Naive thymus-derived CD8-positive, alpha-beta T cell (primary cell): ENCODE measurements at regions not wholly inside any gene's neighbourhood (a gene's known extent, or its start where the extent isn't known, plus 50 kb on each side); places are given as distances from the start of the nearest gene placed in this dataset.

Experiments
- ATAC-seq, 2 donors: fragments of 150-1000 bp; cut with Tn5 transposase in 1 of 2; sonication (Bioruptor Pico), chemical (Tn5 transposase) in 1 of 2; 1 replicate in 1 of 2; 2 replicates in 1 of 2; pipeline ENCODE4 v1.10.0; 2021; ENCODE audit warnings: mild to moderate bottlenecking in 2 of 2, moderate library complexity in 2 of 2
- POLR2A ChIA-PET: fragments of 350-600 bp; sonication (Branson Sonifier 250); formaldehyde crosslinking; loops from one replicate; lab custom pipeline; 2021; ENCODE audit warnings: antibody characterized with exemption; lab: Charles Lee
- DNase-seq, 10 donors: peaks; one replicate each; pipeline versions ENCODE4 v3.0.0 to v3.0.0-alpha.2; 2020 to 2022
- H3K27ac Mint-ChIP-seq, 10 donors: one replicate each; pipeline ENCODE4 v1.8.0; 2020 to 2022; ENCODE audit warnings: mild to moderate bottlenecking in 10 of 10, mixed read lengths in 10 of 10, moderate library complexity in 4 of 10, inconsistent platforms in 1 of 10
- H3K27me3 Mint-ChIP-seq, 5 donors: one replicate each; pipeline ENCODE4 v1.8.0; 2021 to 2022; ENCODE audit warnings: mixed read lengths in 5 of 5
- H3K36me3 Mint-ChIP-seq, 3 donors: one replicate each; pipeline ENCODE4 v1.8.0; 2020 to 2022; ENCODE audit warnings: mixed read lengths in 3 of 3, mild to moderate bottlenecking in 2 of 3, inconsistent platforms in 1 of 3
- H3K4me1 Mint-ChIP-seq, 4 donors: one replicate each; pipeline ENCODE4 v1.8.0; 2021 to 2022; ENCODE audit warnings: mixed read lengths in 4 of 4
- H3K4me3 Mint-ChIP-seq, 10 donors: one replicate each; pipeline ENCODE4 v1.8.0; 2020 to 2022; ENCODE audit warnings: mild to moderate bottlenecking in 10 of 10, mixed read lengths in 10 of 10, moderate library complexity in 6 of 10, inconsistent platforms in 1 of 10
- H3K9me3 Mint-ChIP-seq, 9 donors: one replicate each; pipeline ENCODE4 v1.8.0; 2020 to 2022; ENCODE audit warnings: mixed read lengths in 9 of 9, mild to moderate bottlenecking in 3 of 9, inconsistent platforms in 1 of 9, moderate library complexity in 1 of 9

- POLR2A ChIA-PET = no interaction called here
- Mint-ChIP-seq H3K27me3 (no peaks in the 10 kb centered on the region), H3K4me1 (no peaks in the 10 kb centered on the region), H3K9me3 (peaks cover 0 to 5% (median 0%) of the 10 kb centered on the region in 9 donors), H3K4me3 (no peak overlapping the region), H3K36me3 (no peaks in the 10 kb centered on the region), H3K27ac (no peak overlapping the region)
- ATAC-seq (no peak), DNase-seq (no peak)
These were observed 517.0 kb downstream of the TENT5A start for GRCh38 chr6:81235512-81235911.

DNA sequence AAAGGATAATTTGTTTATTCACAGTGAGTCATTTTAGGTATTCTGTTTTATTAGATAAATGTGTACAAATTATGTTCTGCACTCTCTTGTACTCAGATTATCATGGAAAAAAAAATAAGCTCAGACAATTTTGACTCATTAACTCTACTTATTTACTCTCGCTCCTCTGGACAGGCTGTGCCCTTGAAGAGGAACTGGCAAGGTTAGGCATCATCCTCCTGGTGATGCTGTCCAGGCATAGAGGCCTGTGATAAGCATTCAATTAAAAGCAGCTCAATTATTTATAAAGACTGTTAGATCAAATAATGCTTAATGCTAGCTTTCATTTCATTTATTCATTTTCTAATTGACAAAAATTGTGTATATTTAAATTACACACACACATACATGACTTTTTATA is 518.5 kb downstream of the TENT5A start:
- peaks cover 0 to 7% (median 0%) of the 10 kb centered on the region in 9 donors for H3K9me3 Mint-ChIP-seq
- no peak overlapping the region for H3K27ac Mint-ChIP-seq
- H3K4me1 Mint-ChIP-seq = no peaks in the 10 kb centered on the region
- H3K36me3 Mint-ChIP-seq = no peaks in the 10 kb centered on the region
- DNase-seq (no peak), ATAC-seq (no peak)
- POLR2A ChIA-PET = no interaction called here
- no peak overlapping the region for H3K4me3 Mint-ChIP-seq
- no peaks in the 10 kb centered on the region for H3K27me3 Mint-ChIP-seq

GRCh38 chr6:81228912-81229555 is 523.4 kb downstream of the TENT5A start:
- ATAC-seq (no peak), DNase-seq (no peak)
- Mint-ChIP-seq H3K9me3 (peaks cover 0 to 8% (median 0%) of the 10 kb centered on the region in 9 donors), H3K27me3 (no peaks in the 10 kb centered on the region), H3K4me1 (no peaks in the 10 kb centered on the region), H3K27ac (no peak overlapping the region), H3K4me3 (no peak overlapping the region), H3K36me3 (no peaks in the 10 kb centered on the region)
- POLR2A ChIA-PET = no interaction called here

DNA sequence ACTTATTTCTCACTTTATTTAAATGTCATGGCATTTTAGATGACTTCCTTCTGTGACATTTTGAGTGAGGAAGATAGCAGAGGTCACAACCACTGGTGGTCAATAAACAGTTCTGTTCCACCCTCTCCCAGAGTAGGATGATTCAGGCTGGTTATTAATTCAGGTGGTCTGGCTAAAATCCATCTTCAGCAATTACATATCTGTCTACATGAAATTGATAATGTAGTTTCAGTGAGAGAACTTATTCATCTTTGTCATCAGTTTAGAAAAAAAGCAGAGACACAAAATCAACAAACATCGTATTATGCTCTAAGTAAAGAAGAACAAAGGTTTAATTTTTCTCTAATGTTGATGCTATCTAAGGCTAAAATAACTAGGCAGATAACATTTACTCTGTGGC is 525.5 kb downstream of the TENT5A start:
- ATAC-seq (no peak), DNase-seq (no peak)
- no peak overlapping the region for H3K4me3 Mint-ChIP-seq
- no peak overlapping the region for H3K27ac Mint-ChIP-seq
- no peaks in the 10 kb centered on the region for H3K36me3 Mint-ChIP-seq
- H3K27me3 Mint-ChIP-seq = no peaks in the 10 kb centered on the region
- H3K9me3 Mint-ChIP-seq = peaks cover 0 to 14% (median 0%) of the 10 kb centered on the region in 9 donors
- H3K4me1 Mint-ChIP-seq = peaks cover 0 to 2% (median 0%) of the 10 kb centered on the region in 4 donors
- POLR2A ChIA-PET = no interaction called here

GRCh38 chr6:81216668-81217067 is 535.8 kb downstream of the TENT5A start:
- no peak for DNase-seq
- no peaks in the 10 kb centered on the region for H3K4me1 Mint-ChIP-seq
- H3K9me3 Mint-ChIP-seq = peaks cover 0 to 25% (median 13%) of the 10 kb centered on the region in 9 donors
- no peak overlapping the region for H3K27ac Mint-ChIP-seq
- no peak overlapping the region for H3K4me3 Mint-ChIP-seq
- POLR2A ChIA-PET = no interaction called here
- no peaks in the 10 kb centered on the region for H3K27me3 Mint-ChIP-seq
- H3K36me3 Mint-ChIP-seq = peaks cover 0 to 6% (median 0%) of the 10 kb centered on the region in 3 donors
- no peak for ATAC-seq

DNA sequence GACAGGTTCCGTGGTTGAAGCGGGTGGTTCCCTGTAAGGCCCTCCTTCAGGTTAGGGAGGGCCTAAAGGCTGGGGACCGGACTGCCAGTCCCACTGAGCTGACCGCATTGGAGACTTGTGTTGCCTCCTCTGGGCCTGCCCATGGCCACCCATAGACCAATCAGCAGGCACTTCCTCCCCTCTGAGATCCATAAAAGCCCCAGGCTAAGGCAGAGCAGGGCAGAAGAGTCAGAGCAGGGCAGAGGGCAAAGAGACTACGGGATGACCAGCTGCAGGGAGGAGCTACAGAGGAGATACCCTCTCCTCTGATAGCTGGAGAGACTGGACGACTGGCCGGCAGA is 537.4 kb downstream of the TENT5A start:
- H3K27ac Mint-ChIP-seq = no peak overlapping the region
- H3K27me3 Mint-ChIP-seq = no peaks in the 10 kb centered on the region
- ATAC-seq = no peak

GRCh38 chr6:81214414-81215091 is 537.9 kb downstream of the TENT5A start:
- DNase-seq (peak in 1 of 10 donors; percentile 53), ATAC-seq (no peak)
- Mint-ChIP-seq H3K4me3 (no peak overlapping the region), H3K27me3 (no peaks in the 10 kb centered on the region), H3K9me3 (peaks cover 0 to 30% (median 12%) of the 10 kb centered on the region in 9 donors), H3K27ac (no peak overlapping the region), H3K4me1 (no peaks in the 10 kb centered on the region), H3K36me3 (peaks cover 0 to 6% (median 0%) of the 10 kb centered on the region in 3 donors)
- POLR2A ChIA-PET = no interaction called here

More for the DNA sequence above, 537.4 kb downstream of the TENT5A start:
- POLR2A ChIA-PET = no interaction called here
- DNase-seq = no peak
- Mint-ChIP-seq H3K4me1 (no peaks in the 10 kb centered on the region), H3K36me3 (peaks cover 0 to 6% (median 0%) of the 10 kb centered on the region in 3 donors), H3K4me3 (no peak overlapping the region), H3K9me3 (peaks cover 0 to 30% (median 12%) of the 10 kb centered on the region in 9 donors)

GRCh38 chr6:81204731-81205130 is 547.8 kb downstream of the TENT5A start:
- DNase-seq = no peak
- ATAC-seq = no peak
- Mint-ChIP-seq H3K36me3 (no peaks in the 10 kb centered on the region), H3K4me1 (no peaks in the 10 kb centered on the region), H3K9me3 (peaks cover 0 to 7% (median 0%) of the 10 kb centered on the region in 9 donors), H3K27me3 (no peaks in the 10 kb centered on the region), H3K4me3 (no peak overlapping the region), H3K27ac (no peak overlapping the region)
- POLR2A ChIA-PET = no interaction called here

- Mint-ChIP-seq H3K9me3 (peaks cover 0 to 12% (median 2%) of the 10 kb centered on the region in 9 donors), H3K4me3 (no peak overlapping the region), H3K27me3 (no peaks in the 10 kb centered on the region), H3K27ac (no peak overlapping the region), H3K4me1 (no peaks in the 10 kb centered on the region), H3K36me3 (no peaks in the 10 kb centered on the region)
- POLR2A ChIA-PET = no interaction called here
- ATAC-seq (no peak), DNase-seq (no peak)
These were observed 558.1 kb downstream of the TENT5A start for GRCh38 chr6:81194374-81194773.

DNA sequence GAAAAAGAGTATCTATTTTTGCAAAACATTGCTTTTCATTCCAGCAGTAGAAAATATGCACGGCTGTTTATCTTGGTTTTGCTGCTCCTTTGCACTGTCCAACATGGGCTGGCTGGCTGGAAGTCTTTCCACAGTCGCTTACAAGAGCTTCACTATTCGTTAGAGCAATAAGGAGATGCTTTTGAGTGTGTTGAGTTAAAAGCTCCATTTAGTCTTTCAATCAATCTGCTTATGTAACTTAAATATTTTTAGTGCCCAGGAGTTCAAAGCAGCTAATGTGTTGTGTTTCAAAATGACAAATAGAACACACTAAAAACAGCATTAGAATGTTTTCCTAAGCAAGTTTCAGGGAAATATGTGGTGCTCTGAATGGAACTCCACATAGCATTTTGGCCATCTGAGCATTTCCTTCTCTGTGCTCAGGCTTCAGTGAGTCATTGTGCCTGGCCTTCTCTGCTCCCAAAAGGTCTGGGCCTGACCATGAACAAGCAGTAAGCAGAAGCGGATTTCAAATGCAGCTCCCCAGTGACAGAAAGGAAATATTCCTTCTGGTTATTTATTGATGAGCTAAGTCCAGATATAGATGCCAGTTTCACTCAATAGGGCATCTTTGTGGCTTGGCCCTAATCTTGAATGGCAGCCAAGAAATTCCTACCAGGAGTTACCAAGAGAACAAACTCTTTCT is 580.3 kb downstream of the TENT5A start:
- Mint-ChIP-seq H3K9me3 (no peaks in the 10 kb centered on the region), H3K36me3 (no peaks in the 10 kb centered on the region), H3K4me1 (no peaks in the 10 kb centered on the region), H3K27me3 (no peaks in the 10 kb centered on the region), H3K4me3 (no peak overlapping the region), H3K27ac (no peak overlapping the region)
- no peak for DNase-seq
- ATAC-seq = no peak
- POLR2A ChIA-PET = no interaction called here

- no peak for DNase-seq
- no peaks in the 10 kb centered on the region for H3K36me3 Mint-ChIP-seq
- no peak overlapping the region for H3K4me3 Mint-ChIP-seq
- ATAC-seq = no peak
- H3K27ac Mint-ChIP-seq = no peak overlapping the region
- POLR2A ChIA-PET = no interaction called here
- no peaks in the 10 kb centered on the region for H3K4me1 Mint-ChIP-seq
- no peaks in the 10 kb centered on the region for H3K27me3 Mint-ChIP-seq
- no peaks in the 10 kb centered on the region for H3K9me3 Mint-ChIP-seq
These were observed 583.3 kb downstream of the TENT5A start for GRCh38 chr6:81169166-81169565.

DNA sequence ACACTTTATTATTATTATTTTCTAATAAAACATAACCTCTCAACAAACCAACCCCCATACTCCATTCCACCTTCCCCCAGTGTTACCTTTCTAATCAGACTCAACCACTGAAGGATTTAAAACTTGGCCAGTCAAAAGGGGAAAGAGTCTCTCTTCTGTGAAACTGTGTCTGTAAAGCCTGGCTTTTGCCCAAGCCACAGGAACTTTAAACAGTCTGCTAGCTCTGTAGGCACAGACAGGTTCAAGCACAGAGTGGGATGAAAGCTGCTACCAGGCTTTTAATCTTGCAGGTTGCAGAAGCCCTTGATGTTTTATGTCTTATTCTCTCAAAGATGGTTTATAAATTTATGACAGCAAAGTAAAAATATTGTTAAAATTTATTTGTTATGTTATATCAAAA is 585.7 kb downstream of the TENT5A start:
- no peaks in the 10 kb centered on the region for H3K27me3 Mint-ChIP-seq
- POLR2A ChIA-PET = no interaction called here
- no peaks in the 10 kb centered on the region for H3K36me3 Mint-ChIP-seq
- no peak overlapping the region for H3K4me3 Mint-ChIP-seq
- H3K27ac Mint-ChIP-seq = no peak overlapping the region
- peaks cover 0 to 2% (median 0%) of the 10 kb centered on the region in 9 donors for H3K9me3 Mint-ChIP-seq
- DNase-seq (no peak), ATAC-seq (no peak)
- H3K4me1 Mint-ChIP-seq = no peaks in the 10 kb centered on the region

GRCh38 chr6:81158956-81159355 is 593.5 kb downstream of the TENT5A start:
- no peaks in the 10 kb centered on the region for H3K27me3 Mint-ChIP-seq
- no peaks in the 10 kb centered on the region for H3K4me1 Mint-ChIP-seq
- H3K36me3 Mint-ChIP-seq = peaks cover 0 to 5% (median 0%) of the 10 kb centered on the region in 3 donors
- POLR2A ChIA-PET = no interaction called here
- H3K9me3 Mint-ChIP-seq = peaks cover 0 to 16% (median 3%) of the 10 kb centered on the region in 9 donors
- no peak overlapping the region for H3K27ac Mint-ChIP-seq
- DNase-seq = no peak
- no peak for ATAC-seq
- H3K4me3 Mint-ChIP-seq = no peak overlapping the region
